NCI-H146 (cell line): ENCODE measurements at regions not wholly inside any gene's neighbourhood (a gene's known extent, or its start where the extent isn't known, plus 50 kb on each side); places are given as distances from the start of the nearest gene placed in this dataset.
"Not testable (repeated sequence)": the region's sequence is repeated elsewhere in the genome, so short reads cannot be mapped to it uniquely, and the experiment has no call there.

Experiments
- DNase-seq: peaks from one replicate; lab custom pipeline; 2025; lab: John Stamatoyannopoulos, UW

DNA sequence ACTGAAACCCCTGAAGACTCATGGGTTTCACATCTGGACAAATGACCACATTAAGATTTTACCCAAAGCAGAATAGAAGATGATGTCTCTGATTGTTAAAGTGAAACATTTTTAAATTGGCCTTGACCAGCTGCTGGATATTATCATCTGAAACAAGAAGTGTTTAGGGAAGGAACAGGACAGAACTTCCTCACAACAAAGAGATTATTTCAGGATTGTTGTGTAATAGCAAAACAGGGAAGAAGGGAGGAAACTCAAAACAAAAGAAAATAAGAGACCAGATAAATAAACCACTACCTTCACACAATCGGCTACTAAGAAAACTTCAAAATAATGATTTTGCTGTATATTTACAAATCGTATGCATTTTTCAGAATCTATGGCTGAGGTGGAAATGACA, 319.2 kb upstream of the API5 start:
- DNase-seq: no peak

DNA sequence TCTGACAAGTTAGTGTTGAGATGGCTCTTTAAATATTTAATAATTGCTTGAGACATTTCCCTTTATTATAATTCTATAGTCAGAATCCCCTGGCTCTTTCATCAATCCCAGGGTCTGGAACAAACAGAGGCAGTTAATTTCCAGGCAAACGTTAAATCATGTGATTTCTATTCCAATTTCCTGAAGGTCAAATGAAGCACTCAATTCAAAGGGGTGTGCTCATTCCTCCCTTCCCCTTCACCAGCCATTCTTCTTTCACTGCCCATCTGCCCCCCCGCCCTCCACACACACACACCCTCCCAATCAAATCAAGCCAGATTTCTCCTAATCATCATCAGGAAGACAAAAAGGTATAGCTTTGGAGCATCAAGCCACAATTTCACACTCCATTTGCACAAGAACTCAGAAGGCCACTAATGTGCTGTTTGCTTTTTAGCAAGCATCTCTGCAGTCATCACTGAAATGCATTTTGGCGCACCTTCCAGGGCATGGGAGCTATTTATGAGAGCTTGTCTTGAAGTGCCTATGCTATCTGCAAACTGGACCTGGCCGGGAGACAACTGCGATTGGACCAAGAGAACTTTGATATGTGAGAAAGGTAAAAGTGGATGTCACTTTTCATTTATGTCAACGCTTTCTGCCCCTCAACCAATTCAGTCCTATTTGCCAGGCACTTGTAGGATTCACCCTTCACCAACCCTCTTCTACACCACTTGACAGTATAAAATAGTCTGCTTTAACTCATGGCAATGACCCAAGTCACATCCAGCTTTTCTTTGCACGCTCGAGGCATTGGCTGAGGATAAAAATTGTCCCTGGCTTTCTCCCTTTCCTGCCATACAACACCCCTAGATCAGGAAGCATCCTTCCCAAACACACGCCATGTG, 315.1 kb upstream of the API5 start:
- DNase-seq: no peak

DNA sequence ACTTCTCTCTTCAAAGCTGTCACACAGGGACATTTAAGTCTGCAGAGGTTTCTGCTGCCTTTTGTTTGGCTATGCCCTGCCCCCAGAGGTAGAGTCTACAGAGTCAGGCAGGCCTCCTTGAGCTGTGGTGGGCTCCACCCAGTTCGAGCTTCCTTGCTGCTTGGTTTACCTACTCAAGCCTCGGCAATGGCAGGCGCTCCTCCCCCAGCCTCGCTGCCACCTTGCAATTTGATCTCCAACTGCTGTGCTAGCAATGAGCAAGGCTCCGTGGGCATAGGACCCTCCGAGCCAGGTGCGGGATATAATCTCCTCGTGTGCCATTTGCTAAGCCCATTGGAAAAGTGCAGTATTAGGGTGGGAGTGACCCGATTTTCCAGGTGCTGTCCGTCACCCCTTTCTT, 306.9 kb upstream of the API5 start:
- DNase-seq: not testable (repeated sequence)

DNA sequence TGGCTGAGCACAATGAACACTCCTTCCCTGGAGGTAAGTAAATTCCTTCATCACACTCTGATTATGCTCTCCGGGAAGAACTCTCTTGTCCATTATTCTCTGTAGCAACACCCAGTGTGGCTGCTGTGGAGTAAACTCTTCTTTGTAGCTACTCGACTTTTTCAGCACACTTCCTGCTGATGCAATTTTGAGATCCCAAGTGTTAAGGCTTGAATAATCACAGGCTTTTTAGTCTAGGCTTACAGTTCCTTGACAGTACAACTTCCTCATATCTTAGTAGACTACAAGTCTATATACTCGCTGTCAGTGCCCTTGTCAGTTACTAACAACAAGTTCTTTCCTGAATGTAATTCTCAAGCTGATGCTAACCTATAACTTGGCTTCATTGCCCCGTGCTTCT, 301.8 kb upstream of the API5 start:
- no peak for DNase-seq

DNA sequence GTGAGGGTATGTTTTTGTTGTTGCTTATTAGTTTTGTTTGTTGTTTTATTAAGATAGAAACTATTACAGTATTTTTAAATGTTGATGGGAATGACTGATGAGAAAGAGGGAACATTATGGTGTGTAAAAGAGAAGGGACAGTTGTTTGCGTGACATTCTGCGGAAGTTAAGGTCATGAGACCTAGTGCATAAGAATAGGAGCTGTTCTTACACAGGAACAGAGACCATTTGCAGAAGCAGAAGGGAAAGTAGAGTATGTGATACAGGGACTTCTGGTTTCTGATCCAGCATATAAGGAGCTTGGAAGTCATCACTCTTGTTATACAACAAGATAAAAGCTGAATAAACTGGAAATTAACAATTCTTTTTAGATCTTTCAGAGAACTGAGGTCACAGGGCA, 299.2 kb upstream of the API5 start:
- no peak for DNase-seq

DNA sequence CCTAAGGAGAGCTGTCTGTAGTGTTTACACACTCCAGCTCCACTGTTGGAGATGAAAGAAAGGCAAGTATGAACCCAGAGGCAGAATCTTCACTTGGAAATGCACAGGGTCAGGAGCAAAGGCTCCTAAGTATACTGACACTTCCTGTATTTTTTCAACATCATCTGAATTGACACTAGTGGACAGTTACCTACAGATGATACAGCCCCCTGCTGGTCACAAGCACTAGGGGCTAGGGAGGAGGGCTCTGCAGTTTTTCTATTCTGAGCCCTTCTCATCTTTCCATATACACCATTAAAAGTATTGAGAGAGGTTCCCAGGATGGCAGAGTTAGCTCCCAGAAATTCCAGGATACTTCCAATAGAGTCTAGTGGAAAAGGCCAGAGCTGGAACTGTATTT, 290.3 kb upstream of the API5 start:
- no peak for DNase-seq

DNA sequence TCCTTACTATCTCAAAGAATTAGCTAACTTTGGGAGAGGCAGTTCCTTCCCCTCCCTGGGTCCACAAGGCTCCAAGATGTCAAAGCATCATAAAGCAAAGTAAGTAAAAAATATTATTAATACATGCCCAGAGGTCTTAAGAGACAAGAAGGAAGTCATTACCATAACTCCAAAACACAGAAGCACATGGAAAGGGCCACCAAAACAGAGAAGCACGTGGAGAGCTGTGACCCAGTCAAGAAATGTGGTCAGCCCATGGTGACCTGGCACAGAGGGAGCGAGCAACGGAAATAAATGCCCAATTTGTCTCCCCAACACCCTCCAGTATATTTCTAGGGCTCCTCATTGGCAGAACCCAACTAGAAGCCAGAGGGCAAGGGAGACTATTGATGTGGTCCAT, 277.5 kb upstream of the API5 start:
- DNase-seq: no peak

DNA sequence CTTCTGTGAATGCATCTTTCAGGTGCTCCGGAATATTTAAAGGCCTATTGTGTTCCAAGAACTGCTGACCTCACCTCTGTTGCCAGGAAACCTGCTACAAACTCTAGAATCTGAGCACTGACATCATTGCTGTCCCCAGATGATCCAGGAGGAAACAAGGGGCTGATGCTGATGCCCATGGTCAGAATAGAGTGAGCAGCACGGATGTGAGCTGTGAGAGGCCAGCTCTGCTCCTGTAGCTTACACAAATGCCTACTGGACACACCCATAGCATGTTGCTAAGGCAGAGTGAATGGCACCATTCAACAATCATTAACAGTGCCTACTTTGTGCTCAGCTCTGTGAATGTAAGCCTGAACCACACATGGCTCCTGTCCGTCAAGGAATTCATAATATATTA, 276.7 kb upstream of the API5 start:
- no peak for DNase-seq

DNA sequence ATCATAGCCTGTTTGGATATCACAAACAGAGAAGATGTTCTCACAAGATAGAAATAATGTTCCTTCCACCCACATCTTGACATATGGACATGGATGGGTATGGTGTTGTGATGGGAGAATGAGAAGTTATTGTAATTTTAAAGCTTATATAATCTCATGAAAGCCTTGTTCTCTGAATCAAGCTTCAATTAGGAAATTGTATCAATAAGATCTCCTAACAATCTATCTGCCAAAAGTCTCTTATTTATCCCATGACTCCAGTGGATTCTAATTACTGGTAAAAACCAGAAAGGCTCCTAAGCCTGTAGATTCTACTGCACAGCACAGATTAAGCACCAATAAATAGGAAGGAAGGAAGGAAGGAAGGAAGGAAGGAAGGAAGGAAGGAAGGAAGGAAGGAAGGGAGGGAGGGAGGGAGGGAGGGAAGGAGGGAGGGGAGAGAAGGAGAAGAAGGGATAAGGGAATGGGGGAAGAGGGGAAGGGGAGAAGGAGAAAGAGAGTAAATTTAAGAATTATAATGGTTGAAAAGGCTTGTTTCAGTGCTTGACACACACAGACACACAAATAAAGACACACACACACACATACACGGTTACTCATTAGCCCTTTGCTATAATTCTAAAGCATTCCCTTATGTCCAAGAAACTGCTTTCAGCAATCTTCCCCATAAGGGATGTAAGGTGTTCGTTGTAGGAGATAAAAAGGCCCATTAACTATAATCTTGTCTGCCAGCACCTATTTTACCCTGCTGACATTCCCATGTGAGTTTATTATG, 258.0 kb upstream of the API5 start:
- DNase-seq: no peak

DNA sequence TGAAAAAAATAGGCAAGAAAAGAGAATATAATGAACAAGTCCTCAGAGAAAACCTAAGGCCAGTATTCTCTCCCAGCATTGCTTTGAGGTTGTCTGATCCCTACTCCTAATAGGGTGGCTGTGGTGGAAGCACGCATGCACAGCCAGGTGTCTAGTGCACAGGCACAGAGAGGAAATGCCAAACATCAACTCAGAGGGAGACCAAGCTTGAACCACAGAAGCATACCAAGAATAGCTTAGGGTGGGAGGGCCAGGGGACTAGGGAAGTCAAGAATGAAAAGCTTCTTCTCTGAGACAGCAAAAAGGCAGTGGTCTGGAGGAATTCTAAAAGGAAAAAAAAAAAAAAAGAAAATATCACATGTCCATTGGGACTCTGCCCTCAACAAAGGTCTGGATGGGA, 244.1 kb upstream of the API5 start:
- no peak for DNase-seq

DNA sequence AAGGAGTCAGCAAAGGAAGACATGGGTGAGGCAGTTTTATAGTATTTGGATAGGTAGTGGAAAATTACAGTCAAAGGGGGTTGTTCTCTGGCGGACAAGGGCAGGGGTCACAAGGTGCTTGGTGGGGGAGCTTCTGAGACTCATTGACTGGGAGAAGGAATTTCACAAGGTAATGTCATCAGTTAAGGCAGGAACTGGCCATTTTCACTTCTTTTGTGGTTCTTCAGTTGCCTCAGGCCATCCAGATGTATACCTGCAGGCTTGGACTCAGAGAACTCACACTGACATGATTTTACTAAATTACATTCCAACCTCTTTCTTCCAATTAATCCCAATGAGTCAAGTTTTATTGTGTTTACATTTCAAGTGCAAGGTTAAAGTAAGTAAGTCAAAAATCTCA, 240.5 kb upstream of the API5 start:
- DNase-seq: no peak

DNA sequence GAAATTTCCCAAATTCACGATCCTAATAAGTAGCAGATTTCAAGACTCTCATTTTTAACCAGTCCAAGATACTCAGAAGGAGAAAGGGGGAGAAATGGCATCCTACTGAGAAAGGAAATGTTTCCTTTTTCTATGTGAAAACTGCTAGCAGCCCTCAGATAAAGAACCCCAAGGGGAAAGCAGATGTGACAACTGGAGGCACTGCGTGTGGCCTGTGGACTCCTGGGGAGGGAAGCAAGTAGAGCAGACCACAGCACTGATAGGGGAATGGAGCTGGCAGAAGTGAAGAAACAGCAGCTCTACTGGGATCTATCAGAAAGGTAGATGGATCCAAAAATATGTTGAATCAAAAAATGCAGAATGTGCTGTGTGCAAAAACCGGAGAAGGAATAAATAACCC, 239.7 kb upstream of the API5 start:
- DNase-seq: no peak

DNA sequence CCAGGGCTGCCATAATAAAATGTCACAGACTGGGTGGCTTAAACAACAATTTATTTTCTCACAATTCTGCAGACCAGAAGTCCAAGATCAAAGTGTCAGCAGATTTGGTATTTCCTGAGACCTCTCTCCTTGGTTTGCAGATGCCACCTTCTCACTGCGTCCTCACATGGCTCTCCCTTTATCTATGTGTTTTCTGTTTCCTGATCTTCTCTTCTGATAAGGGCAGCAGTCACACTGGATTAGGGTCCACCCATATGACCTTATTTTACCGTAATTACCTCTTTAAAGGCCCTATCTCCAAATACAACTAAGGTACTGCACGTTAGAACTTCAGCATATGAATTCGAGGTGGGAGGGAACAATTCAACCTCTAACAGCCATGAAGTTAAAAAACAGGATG, 238.9 kb upstream of the API5 start:
- no peak for DNase-seq

DNA sequence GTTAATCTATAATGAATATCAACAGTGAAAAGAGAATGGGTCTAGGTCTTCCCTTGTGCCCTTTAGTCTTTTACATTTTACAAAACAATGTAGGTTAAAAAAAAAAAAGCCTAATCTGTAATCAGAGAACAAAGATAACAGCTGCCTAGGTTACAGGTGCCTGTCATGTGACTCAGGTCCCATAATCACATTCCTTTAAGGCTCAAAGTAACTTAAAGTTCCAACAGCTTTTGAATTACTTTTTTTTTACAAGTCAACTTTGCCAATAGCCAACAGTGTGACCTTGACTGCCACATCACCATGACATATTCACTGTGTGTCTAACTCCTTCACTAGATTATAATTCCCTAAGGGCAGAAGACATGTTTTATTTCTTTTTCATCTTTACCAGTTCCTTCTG, 237.0 kb upstream of the API5 start:
- DNase-seq: no peak

DNA sequence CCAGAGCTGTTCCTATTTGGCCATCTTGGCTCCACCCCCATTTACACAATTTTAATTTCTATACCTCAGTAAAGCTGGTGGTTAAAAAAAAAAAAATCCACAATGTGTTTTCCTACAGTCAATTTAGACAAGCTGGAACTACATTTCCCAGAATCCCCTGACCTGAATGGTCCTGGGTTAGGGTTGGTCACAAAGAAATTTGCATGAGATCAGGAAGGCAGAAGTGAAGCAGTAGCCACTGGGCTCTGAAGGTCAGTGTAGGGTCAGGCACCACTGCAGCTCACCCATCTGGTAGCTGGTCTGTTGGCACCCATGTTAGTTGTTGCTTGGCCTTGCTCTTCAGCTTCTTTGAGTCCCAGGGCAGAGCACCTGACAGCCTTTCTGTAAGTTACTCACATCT, 210.7 kb upstream of the API5 start:
- no peak for DNase-seq

DNA sequence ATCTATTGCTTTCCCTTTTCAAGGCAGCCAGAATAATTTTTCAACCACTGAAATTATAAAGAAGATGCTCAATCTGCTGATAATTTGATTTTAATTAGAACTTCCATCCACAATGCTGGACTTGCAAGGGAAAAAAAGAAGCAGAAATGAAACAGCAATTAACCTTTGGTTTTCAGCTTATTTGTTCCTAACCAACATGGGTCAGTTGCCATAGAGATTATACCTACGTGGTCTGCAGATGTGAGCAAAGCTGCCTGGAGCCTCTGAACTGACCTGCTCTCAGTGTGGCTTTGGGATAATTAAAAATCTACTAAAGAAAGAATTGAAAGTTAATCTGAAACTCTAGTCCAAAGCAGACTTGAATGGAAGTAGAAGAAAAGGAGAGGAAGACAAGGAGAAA, 195.7 kb upstream of the API5 start:
- no peak for DNase-seq

DNA sequence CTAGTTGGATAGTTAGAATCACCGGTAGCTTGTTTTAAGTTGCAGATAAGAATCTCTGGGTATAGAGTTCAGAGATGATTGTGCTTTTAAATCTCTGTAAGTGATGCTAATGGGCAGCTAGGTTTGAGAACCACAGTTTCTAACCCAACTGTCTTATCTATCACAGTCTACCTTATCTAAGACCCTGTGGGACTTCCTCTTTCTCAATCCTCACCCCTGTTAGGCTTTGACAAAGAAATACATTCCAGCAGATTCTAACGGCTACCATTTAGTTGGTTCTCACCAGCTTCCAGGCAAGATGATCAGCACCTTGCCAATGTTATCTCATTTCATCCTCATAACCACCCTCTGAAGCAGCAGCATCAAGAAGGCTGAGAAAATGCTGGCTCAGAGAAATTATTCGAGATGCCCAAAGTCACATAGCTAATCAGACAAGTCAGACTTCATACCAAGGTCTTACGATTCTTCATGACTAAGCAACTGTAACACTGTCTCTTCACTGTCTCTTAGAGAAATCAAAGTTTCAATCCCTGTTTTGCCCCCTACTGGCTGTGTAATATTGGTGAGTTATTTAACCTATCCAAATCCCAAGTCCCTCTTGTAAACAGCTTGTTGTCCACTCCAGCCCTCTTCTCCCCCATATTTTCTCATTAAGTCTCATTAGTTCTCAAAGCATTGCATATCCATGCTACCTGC, 192.4 kb upstream of the API5 start:
- no peak for DNase-seq

DNA sequence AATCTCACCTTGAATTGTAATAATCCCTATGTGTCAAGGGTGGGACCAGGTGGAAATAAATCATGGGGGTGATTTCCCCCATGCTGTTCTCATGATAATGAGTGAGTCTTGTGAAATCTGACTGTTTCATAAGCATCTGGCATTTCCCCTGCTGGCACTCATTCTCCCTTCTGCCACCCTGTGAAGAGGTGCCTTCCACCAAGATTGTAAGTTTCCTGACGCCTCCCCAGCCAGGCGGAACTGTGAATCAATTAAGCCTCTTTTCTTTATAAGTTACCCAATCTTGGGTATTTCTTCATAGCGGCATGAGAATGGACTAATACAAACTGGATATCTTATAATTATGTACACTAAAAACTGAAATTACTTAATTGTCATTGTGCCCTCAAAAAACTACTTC, 189.2 kb upstream of the API5 start:
- no peak for DNase-seq

DNA sequence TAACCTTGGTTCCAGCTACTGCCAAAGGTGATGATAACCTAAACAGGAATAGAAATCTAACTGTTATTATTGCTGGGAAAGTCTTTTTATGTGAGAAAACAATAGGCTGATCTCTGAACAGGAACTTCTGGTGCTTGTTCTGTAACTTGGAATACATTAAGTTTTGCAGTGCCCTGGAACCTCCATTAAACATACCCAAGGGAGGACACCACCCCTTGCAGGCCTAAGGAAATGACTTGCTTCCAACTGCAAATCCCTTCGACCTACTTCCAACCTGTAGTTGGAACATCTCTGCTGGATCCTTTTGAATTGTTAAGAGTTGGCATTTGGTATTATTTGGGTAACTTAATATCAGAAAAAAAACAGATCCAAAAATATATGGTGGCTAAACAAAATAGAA, 188.4 kb upstream of the API5 start:
- DNase-seq: no peak

DNA sequence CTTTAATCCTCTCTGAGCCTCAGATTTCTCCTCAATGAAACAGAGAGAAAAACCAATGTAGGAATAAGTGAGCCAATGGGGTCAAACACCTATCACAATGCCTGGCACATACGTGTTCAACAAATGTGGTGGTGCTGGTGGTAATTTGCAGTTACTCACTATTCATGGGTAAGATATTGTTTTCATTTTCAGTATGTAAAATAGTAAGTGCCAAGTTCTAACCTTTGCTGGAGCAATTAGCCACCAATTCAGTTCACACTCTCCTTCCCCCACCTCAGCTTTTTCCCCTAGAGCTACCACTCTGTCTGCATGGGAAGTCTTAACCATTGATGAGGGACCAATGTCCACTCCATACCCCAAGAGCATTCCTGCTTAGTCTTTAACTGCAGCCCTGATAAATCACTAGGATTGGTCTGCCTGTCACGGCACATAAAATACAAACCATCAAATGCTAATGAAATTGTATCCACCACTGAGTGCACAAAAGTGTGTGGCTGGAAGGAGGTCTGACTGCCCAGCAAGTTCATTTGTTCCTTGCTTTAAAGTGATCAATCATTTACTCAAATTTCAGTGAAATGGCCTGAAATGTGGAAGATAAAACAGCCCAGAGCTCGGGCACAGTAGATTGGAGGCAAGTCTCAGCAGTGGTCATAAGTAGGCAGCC, 187.4 kb upstream of the API5 start:
- no peak for DNase-seq

DNA sequence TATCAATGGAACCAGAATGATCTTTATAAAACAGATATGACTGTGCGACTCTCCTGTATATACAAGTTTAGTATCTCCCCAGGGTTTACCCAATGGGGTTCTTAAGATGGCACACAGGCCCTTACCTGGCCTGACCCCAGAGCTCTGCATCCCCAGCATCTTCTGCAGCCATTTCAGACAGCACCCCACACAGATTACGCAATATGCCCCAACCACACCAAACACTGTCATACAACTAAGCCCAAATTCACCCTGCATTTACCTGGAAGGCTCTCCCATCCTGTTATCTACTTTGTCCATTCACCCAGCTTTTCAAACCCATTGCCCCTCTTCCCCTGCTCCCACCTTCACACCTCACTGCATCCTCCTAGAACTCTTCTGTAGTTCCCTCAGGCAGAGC, 182.5 kb upstream of the API5 start:
- DNase-seq: no peak

DNA sequence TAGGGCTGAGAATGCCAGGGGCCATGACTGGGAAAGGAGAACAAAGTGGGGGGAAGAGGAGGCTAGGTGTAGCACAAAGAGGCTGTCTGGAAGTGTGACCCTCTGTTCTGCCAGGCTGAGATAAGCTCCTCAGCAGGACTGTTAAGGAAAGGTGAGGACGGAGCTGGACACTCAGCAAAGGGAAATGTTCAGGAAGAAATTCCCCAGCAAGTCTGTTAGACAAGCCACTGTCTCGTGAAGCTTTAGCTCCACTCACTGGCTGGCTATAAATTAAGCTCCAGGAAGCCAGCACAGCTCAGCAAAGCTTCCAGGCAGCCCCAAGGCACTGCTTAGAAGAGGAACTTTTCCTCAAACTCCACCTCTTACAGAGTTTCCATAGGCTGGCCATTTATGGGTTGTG, 181.2 kb upstream of the API5 start:
- no peak for DNase-seq
